HEK293 (cell line): ENCODE measurements at regions not wholly inside any gene's neighbourhood (a gene's known extent, or its start where the extent isn't known, plus 50 kb on each side); places are given as distances from the start of the nearest gene placed in this dataset.

ENCODE experiments used
- CTCF ChIA-PET: fragments of 350-600 bp; formaldehyde crosslinking; extraction: SDS; loops from one replicate; lab custom pipeline; 2021; ENCODE audit warnings: antibody characterized with exemption; lab: Yijun Ruan, JAX
- POLR2A ChIA-PET: fragments of 300-600 bp; formaldehyde crosslinking; extraction: SDS; loops from one replicate; lab custom pipeline; 2020; ENCODE audit warnings: antibody characterized with exemption, inconsistent platforms; lab: Yijun Ruan, JAX
- H3K27ac ChIP-seq: fragments of 200-500 bp; sonication (Bioruptor generic); 2 replicates; pipeline ENCODE4 v1.5.1; 2014; ENCODE audit warnings: low read depth, low read length, control low read depth, inconsistent platforms; ENCODE audit errors: extremely low read depth
- H3K36me3 ChIP-seq, 2 experiments: fragments of 200-500 bp in 1 of 2; sonication (Bioruptor generic) in 1 of 2; 1 replicate in 1 of 2; 2 replicates in 1 of 2; pipeline ENCODE4 v1.5.1; 2014 to 2017; ENCODE audit warnings: inconsistent platforms in 2 of 2, low read length in 2 of 2; ENCODE audit not compliant: control insufficient read depth in 2 of 2, insufficient read depth in 1 of 2
- H3K4me1 ChIP-seq: fragments of 200-500 bp; sonication (Bioruptor generic); 2 replicates; pipeline ENCODE4 v1.5.1; 2014; ENCODE audit warnings: mild to moderate bottlenecking, low read length, inconsistent platforms; ENCODE audit not compliant: control insufficient read depth, insufficient read depth
- H3K4me3 ChIP-seq: 2 replicates; pipeline ENCODE4 v1.5.1; 2011; ENCODE audit warnings: low read depth, mild to moderate bottlenecking, control low read depth, low read length, moderate library complexity
- H3K9me3 ChIP-seq: fragments of 200-500 bp; sonication (Bioruptor generic); 2 replicates; pipeline ENCODE4 v1.5.1; 2014; ENCODE audit warnings: low read depth, low read length, inconsistent platforms; ENCODE audit not compliant: control insufficient read depth, insufficient read depth
- ATF2 ChIP-seq: fragments of 450-650 bp; formaldehyde crosslinking; IDR thresholded peaks from 2 replicates; pipeline ENCODE4 v1.5.1; 2016; ENCODE audit warnings: missing biosample characterization, missing genetic modification characterization, low read depth
- BCL11A ChIP-seq: fragments of 450-650 bp; formaldehyde crosslinking; IDR thresholded peaks from 2 replicates; pipeline ENCODE4 v1.5.1; 2016; ENCODE audit warnings: low read depth, missing biosample characterization, missing genetic modification characterization
- BCL6B ChIP-seq: fragments of 450-650 bp; formaldehyde crosslinking; IDR thresholded peaks from 2 replicates; pipeline ENCODE4 v1.5.1; 2017; ENCODE audit warnings: missing biosample characterization, missing genetic modification characterization
- HOXC10 ChIP-seq: sonication (generic); formaldehyde crosslinking; IDR thresholded peaks from 2 replicates; pipeline ENCODE4 v1.8.1; 2023; ENCODE audit warnings: mild to moderate bottlenecking, missing genetic modification reagents
- SETDB1 ChIP-seq: IDR thresholded peaks from one replicate; pipeline ENCODE4 v1.6.1; 2017; ENCODE audit warnings: mild to moderate bottlenecking, low read length, moderate library complexity, mixed read lengths; ENCODE audit not compliant: insufficient read length
- SP2 ChIP-seq: fragments of 450-650 bp; formaldehyde crosslinking; IDR thresholded peaks from 2 replicates; pipeline ENCODE4 v1.5.1; 2016; ENCODE audit warnings: missing biosample characterization, missing genetic modification characterization
- SP3 ChIP-seq: fragments of 450-650 bp; formaldehyde crosslinking; IDR thresholded peaks from 2 replicates; pipeline ENCODE4 v1.5.1; 2016; ENCODE audit warnings: missing biosample characterization, missing genetic modification characterization
- SP7 ChIP-seq: fragments of 450-650 bp; formaldehyde crosslinking; IDR thresholded peaks from 2 replicates; pipeline ENCODE4 v1.5.1; 2016; ENCODE audit warnings: missing biosample characterization, missing genetic modification characterization
- TCF7L2 ChIP-seq: IDR thresholded peaks from 2 replicates; pipeline ENCODE4 v1.6.1; 2011; ENCODE audit warnings: low read depth, mild to moderate bottlenecking, inconsistent platforms, low read length, moderate library complexity, borderline replicate concordance
- TRIM28 ChIP-seq: IDR thresholded peaks from 2 replicates; pipeline ENCODE4 v1.6.1; 2011; ENCODE audit warnings: low read length, control low read depth, borderline replicate concordance
- ZNF155 ChIP-seq: fragments of 450-650 bp; formaldehyde crosslinking; IDR thresholded peaks from 2 replicates; pipeline ENCODE4 v1.5.1; 2016; ENCODE audit warnings: missing biosample characterization, missing genetic modification characterization
- ZNF169 ChIP-seq: fragments of 450-650 bp; formaldehyde crosslinking; IDR thresholded peaks from 2 replicates; pipeline ENCODE4 v1.5.1; 2016; ENCODE audit warnings: missing biosample characterization, missing genetic modification characterization
- ZNF24 ChIP-seq: fragments of 450-650 bp; formaldehyde crosslinking; IDR thresholded peaks from 2 replicates; pipeline ENCODE4 v1.5.1; 2016; ENCODE audit warnings: missing biosample characterization, missing genetic modification characterization
- ZNF248 ChIP-seq: fragments of 450-650 bp; formaldehyde crosslinking; IDR thresholded peaks from 2 replicates; pipeline ENCODE4 v1.5.1; 2017; ENCODE audit warnings: missing biosample characterization, missing genetic modification characterization
- ZNF394 ChIP-seq: fragments of 450-650 bp; formaldehyde crosslinking; IDR thresholded peaks from 2 replicates; pipeline ENCODE4 v1.5.1; 2016; ENCODE audit warnings: missing biosample characterization, missing genetic modification characterization, mild to moderate bottlenecking, moderate library complexity, borderline replicate concordance
- ZNF518A ChIP-seq: fragments of 450-650 bp; formaldehyde crosslinking; conservative IDR thresholded peaks from 2 replicates; pipeline ENCODE4 v1.5.1; 2016; ENCODE audit warnings: low read depth, missing biosample characterization, missing genetic modification characterization
- ZNF585B ChIP-seq: fragments of 450-650 bp; formaldehyde crosslinking; IDR thresholded peaks from 2 replicates; pipeline ENCODE4 v1.5.1; 2016; ENCODE audit warnings: missing biosample characterization, missing genetic modification characterization
- ZNF621 ChIP-seq: fragments of 450-650 bp; formaldehyde crosslinking; IDR thresholded peaks from 2 replicates; pipeline ENCODE4 v1.5.1; 2017; ENCODE audit warnings: missing biosample characterization, missing genetic modification characterization
- ZNF624 ChIP-seq: fragments of 450-650 bp; formaldehyde crosslinking; IDR thresholded peaks from 2 replicates; pipeline ENCODE4 v1.5.1; 2017; ENCODE audit warnings: missing biosample characterization, missing genetic modification characterization
- ZNF639 ChIP-seq: fragments of 450-650 bp; formaldehyde crosslinking; IDR thresholded peaks from 2 replicates; pipeline ENCODE4 v1.5.1; 2016; ENCODE audit warnings: missing biosample characterization, missing genetic modification characterization
- ZNF645 ChIP-seq: fragments of 450-650 bp; formaldehyde crosslinking; IDR thresholded peaks from 2 replicates; pipeline ENCODE4; 2016; ENCODE audit warnings: missing biosample characterization, missing genetic modification characterization
- ZNF654 ChIP-seq: fragments of 450-650 bp; formaldehyde crosslinking; IDR thresholded peaks from 2 replicates; pipeline ENCODE4 v1.5.1; 2016; ENCODE audit warnings: low read depth, missing biosample characterization, missing genetic modification characterization
- ZSCAN4 ChIP-seq: fragments of 450-650 bp; formaldehyde crosslinking; IDR thresholded peaks from 2 replicates; pipeline ENCODE4 v1.5.1; 2017; ENCODE audit warnings: missing biosample characterization, missing genetic modification characterization

GRCh38 chr12:93994721-93995120 lies 153.7 kb upstream of the PLXNC1 start:
- H3K4me1 ChIP-seq: no peaks in the 10 kb centered on the region; the same call in 1 of the 2 replicates
- no peak for TF ChIP-seq TRIM28
- no peak for TF ChIP-seq SP2 (tag by site-specific recombination)
- TF ChIP-seq ZNF394: no peak
- TF ChIP-seq ZNF155 (tag by site-specific recombination): no peak
- no peak for TF ChIP-seq ZNF624 (tag by site-specific recombination)
- no peak for TF ChIP-seq SP3 (tag by site-specific recombination)
- no peak for TF ChIP-seq ZNF639
- no peak for TF ChIP-seq ATF2
- TF ChIP-seq ZNF248 (tag by site-specific recombination): no peak
- no peak for TF ChIP-seq ZNF585B (tag by site-specific recombination)
- TF ChIP-seq ZNF621 (tag by site-specific recombination): no peak
- no peak for TF ChIP-seq ZNF654 (tag by site-specific recombination)
- no peaks in the 10 kb centered on the region for H3K9me3 ChIP-seq
- ChIA-PET POLR2A (no interaction called here), CTCF (no interaction called here)
- H3K27ac ChIP-seq: no peak overlapping the region
- H3K36me3 ChIP-seq: no peaks in the 10 kb centered on the region
- no peak overlapping the region for H3K4me3 ChIP-seq

GRCh38 chr12:93996321-93996720 lies 152.1 kb upstream of the PLXNC1 start:
- POLR2A ChIA-PET: no interaction called here
- TF ChIP-seq BCL11A (no peak), BCL6B (peak; percentile 77)
- CTCF ChIA-PET: no interaction called here

GRCh38 chr12:94001691-94002090 lies 146.7 kb upstream of the PLXNC1 start:
- ChIA-PET POLR2A (no interaction called here), CTCF (interaction anchor here (0.8 kb wide), 1 partner anchor 22 kb away, joined by 8 read pairs; no protein-coding TSS in a partner anchor)

More at GRCh38 chr12:93996321-93996720, 152.1 kb upstream of the PLXNC1 start:
- Histone ChIP-seq H3K4me1 (no peaks in the 10 kb centered on the region; the same call in 1 of the 2 replicates), H3K27ac (no peak overlapping the region), H3K4me3 (no peak overlapping the region), H3K36me3 (no peaks in the 10 kb centered on the region), H3K9me3 (no peaks in the 10 kb centered on the region)

More at GRCh38 chr12:94001691-94002090, 146.7 kb upstream of the PLXNC1 start:
- Histone ChIP-seq H3K4me1 (no peaks in the 10 kb centered on the region), H3K9me3 (no peaks in the 10 kb centered on the region), H3K36me3 (no peaks in the 10 kb centered on the region), H3K27ac (no peak overlapping the region), H3K4me3 (no peak overlapping the region)
- TF ChIP-seq ZNF24 (tag by site-specific recombination) (no peak), TCF7L2 (no peak), ZNF169 (tag by site-specific recombination) (no peak), ZNF518A (no peak), ZSCAN4 (tag by site-specific recombination) (no peak), ZNF645 (no peak), SETDB1 (no peak), SP7 (tag by site-specific recombination) (no peak), HOXC10 (CRISPR knock-in tag) (no peak)
